T-cell (primary cell): ENCODE measurements at regions not wholly inside any gene's neighbourhood (a gene's known extent, or its start where the extent isn't known, plus 50 kb on each side); places are given as distances from the start of the nearest gene placed in this dataset.
A peak's percentile ranks its signal among the peaks of the same experiment; 100 is the strongest.

Experiments used
- ATAC-seq, 4 experiments: fragments of 200-7000 bp in 3 of 4; fragments of 150-1000 bp in 1 of 4; cut with Tn5 transposase; replicated peaks in 1 of 4; 1 replicate in 3 of 4; 2 replicates in 1 of 4; pipeline ENCODE4 v1.10.0; 2021; ENCODE audit warnings: moderate library complexity in 3 of 4, mild to moderate bottlenecking in 2 of 4, moderate number of reproducible peaks in 1 of 4
- CTCF ChIA-PET, 2 donors: fragments of 300-600 bp; sonication (Branson Sonifier 250); formaldehyde crosslinking; loops; one replicate each; lab custom pipeline; 2022; ENCODE audit warnings: antibody characterized with exemption in 2 of 2; lab: Charles Lee
- POLR2A ChIA-PET, 2 donors: fragments of 300-600 bp; sonication (Branson Sonifier 250); formaldehyde crosslinking; loops; one replicate each; lab custom pipeline; 2022; ENCODE audit warnings: antibody characterized with exemption in 2 of 2; lab: Charles Lee
- DNase-seq, 35 experiments: peaks; one replicate each; pipeline versions ENCODE4 v3.0.0 to v3.0.0-alpha.2; 2013 to 2023
- H3K27ac ChIP-seq: one replicate; pipeline ENCODE4 v1.5.1; 2013; ENCODE audit warnings: low read length
- H3K27me3 ChIP-seq, 2 experiments: replicated peaks in 1 of 2; 1 replicate in 1 of 2; 2 replicates in 1 of 2; pipeline versions ENCODE4 v1.6.1 to v1.7.0; 2013; ENCODE audit warnings: low read length in 1 of 2, mixed read lengths in 1 of 2; ENCODE audit not compliant: control insufficient read depth in 2 of 2, insufficient read depth in 2 of 2; ENCODE audit errors: extremely low read depth in 1 of 2
- H3K36me3 ChIP-seq, 2 donors: 1 replicate in 1 of 2; 2 replicates in 1 of 2; pipeline versions ENCODE4 v1.6.1 to v1.7.0; 2013; ENCODE audit warnings: low read length in 1 of 2; ENCODE audit not compliant: control insufficient read depth in 2 of 2, insufficient read depth in 1 of 2; ENCODE audit errors: extremely low read depth in 1 of 2
- H3K4me1 ChIP-seq, 2 experiments: 1 replicate in 1 of 2; 2 replicates in 1 of 2; pipeline versions ENCODE4 v1.6.1 to v1.7.0; 2013; ENCODE audit warnings: low read length in 2 of 2, mixed read lengths in 1 of 2; ENCODE audit not compliant: insufficient read depth in 2 of 2, control insufficient read depth in 1 of 2; ENCODE audit errors: extremely low read depth in 1 of 2
- H3K4me3 ChIP-seq, 2 donors: 1 replicate in 1 of 2; 2 replicates in 1 of 2; pipeline versions ENCODE4 v1.5.1 to v1.7.0; 2013; ENCODE audit warnings: mild to moderate bottlenecking in 2 of 2, low read length in 1 of 2, moderate library complexity in 1 of 2; ENCODE audit not compliant: control insufficient read depth in 1 of 2; ENCODE audit errors: extremely low read depth in 1 of 2
- H3K9me3 ChIP-seq: 2 replicates; pipeline ENCODE4 v1.7.0; 2013
- H3K27ac Mint-ChIP-seq, 2 donors: one replicate each; pipeline ENCODE4 v1.8.0; 2020 to 2021; ENCODE audit warnings: mild to moderate bottlenecking in 2 of 2, mixed read lengths in 2 of 2
- H3K27me3 Mint-ChIP-seq, 2 donors: one replicate each; pipeline ENCODE4 v1.8.0; 2021 to 2022; ENCODE audit warnings: mixed read lengths in 2 of 2
- H3K36me3 Mint-ChIP-seq: one replicate; pipeline ENCODE4 v1.8.0; 2021; ENCODE audit warnings: mixed read lengths
- H3K4me1 Mint-ChIP-seq, 3 donors: one replicate each; pipeline ENCODE4 v1.8.0; 2020 to 2022; ENCODE audit warnings: mixed read lengths in 3 of 3, mild to moderate bottlenecking in 1 of 3
- H3K4me3 Mint-ChIP-seq, 3 donors: one replicate each; pipeline ENCODE4 v1.8.0; 2020 to 2022; ENCODE audit warnings: mild to moderate bottlenecking in 3 of 3, mixed read lengths in 3 of 3, moderate library complexity in 3 of 3
- H3K9me3 Mint-ChIP-seq, 3 donors: one replicate each; pipeline ENCODE4 v1.8.0; 2020 to 2022; ENCODE audit warnings: mixed read lengths in 3 of 3
- WGBS: methylation state at CpG from one replicate; pipeline ENCODE4 v1.1.5; 2013; ENCODE audit warnings: missing lambda C conversion rate; ENCODE audit not compliant: insufficient coverage; 5-methylcytosine and 5-hydroxymethylcytosine counted together

DNA sequence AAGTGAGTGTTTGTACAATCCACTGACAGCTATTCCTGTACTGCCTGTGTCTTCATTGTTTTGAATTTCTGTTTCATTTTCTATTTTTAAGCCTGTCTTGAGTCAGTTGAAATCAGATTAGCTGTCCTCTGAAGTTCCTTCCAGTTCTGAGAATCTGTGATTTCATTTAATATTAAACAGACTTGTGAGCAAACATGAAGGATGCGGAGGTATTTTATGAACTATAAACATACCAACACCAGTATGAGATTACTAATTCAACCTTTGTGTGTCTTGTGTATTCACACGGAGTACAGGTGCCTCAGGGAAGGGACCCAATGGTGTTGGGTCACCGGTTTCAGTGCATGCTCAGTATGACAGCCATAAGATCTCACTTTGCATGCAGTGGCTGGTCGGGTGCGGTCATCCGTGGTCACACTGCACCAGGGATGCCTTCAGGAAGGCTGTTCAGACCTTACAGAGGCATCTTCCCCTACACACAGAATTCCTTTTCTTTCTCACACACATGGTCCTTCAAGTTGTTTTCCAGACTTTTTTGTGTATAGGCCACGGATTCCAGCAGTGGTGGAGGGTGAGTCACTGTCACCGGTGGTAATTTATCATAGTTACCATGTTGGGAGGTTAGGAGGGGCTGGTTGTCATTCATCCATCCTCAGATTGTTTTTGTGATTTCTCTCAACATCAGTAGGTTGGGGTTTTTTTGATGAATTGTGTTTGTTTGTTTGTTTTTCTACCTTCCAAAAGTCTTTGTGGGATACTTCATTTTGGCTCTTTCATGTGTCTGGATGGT lies 103.0 kb upstream of the SFSWAP start:
- ChIA-PET CTCF (no interaction called here), POLR2A (no interaction called here)
- H3K4me3 ChIP-seq: no peak overlapping the region
- H3K27ac ChIP-seq: peak overlapping the region; percentile 54
- Mint-ChIP-seq H3K36me3 (no peaks in the 10 kb centered on the region), H3K27ac (peak overlapping the region; percentile 79 to 92), H3K4me3 (peak overlapping the region in 2 of 3 donors; percentile 28 to 41), H3K27me3 (no peaks in the 10 kb centered on the region), H3K4me1 (peaks cover 58 to 68% (median 59%) of the 10 kb centered on the region in 3 donors), H3K9me3 (no peaks in the 10 kb centered on the region)
- DNase-seq (no peak), ATAC-seq (peak in 2 of 4 experiments; percentile 8 to 22)
- peaks cover 21 to 56% of the 10 kb centered on the region in 2 experiments for H3K4me1 ChIP-seq
- peaks cover 0 to 2% of the 10 kb centered on the region in 2 experiments for H3K27me3 ChIP-seq
- H3K36me3 ChIP-seq: no peaks in the 10 kb centered on the region
- no peaks in the 10 kb centered on the region for H3K9me3 ChIP-seq
- WGBS: 43% methylated on average over 4 of the region's 8 CpGs

GRCh38 chr12:131608740-131609690 lies 101.9 kb upstream of the SFSWAP start:
- no peaks in the 10 kb centered on the region for H3K9me3 Mint-ChIP-seq
- Histone ChIP-seq H3K27me3 (peaks cover 0 to 2% of the 10 kb centered on the region in 2 experiments), H3K27ac (no peak overlapping the region), H3K4me1 (peaks cover 12 to 44% of the 10 kb centered on the region in 2 experiments), H3K4me3 (no peak overlapping the region), H3K36me3 (no peaks in the 10 kb centered on the region), H3K9me3 (no peaks in the 10 kb centered on the region)
- H3K27me3 Mint-ChIP-seq: peaks cover 0 to 2% of the 10 kb centered on the region in 2 donors
- H3K27ac Mint-ChIP-seq: no peak overlapping the region
- ATAC-seq: peak; percentile 50 to 67 (median 55)
- H3K4me1 Mint-ChIP-seq: peaks cover 47 to 56% (median 49%) of the 10 kb centered on the region in 3 donors
- DNase-seq: peak in 32 of 35 experiments; percentile 11 to 77 (median 50)
- 28% methylated on average over 13 of the region's 27 CpGs for WGBS
- ChIA-PET CTCF (no interaction called here), POLR2A (no interaction called here)
- peak overlapping the region in 1 of 3 donors; percentile 19 for H3K4me3 Mint-ChIP-seq
- H3K36me3 Mint-ChIP-seq: no peaks in the 10 kb centered on the region

- Mint-ChIP-seq H3K27me3 (peaks cover 0 to 2% of the 10 kb centered on the region in 2 donors), H3K4me3 (no peak overlapping the region), H3K27ac (no peak overlapping the region), H3K4me1 (peaks cover 40 to 49% (median 41%) of the 10 kb centered on the region in 3 donors), H3K9me3 (no peaks in the 10 kb centered on the region), H3K36me3 (no peaks in the 10 kb centered on the region)
- ChIA-PET POLR2A (no interaction called here), CTCF (no interaction called here)
- Histone ChIP-seq H3K4me1 (peaks cover 9 to 37% of the 10 kb centered on the region in 2 experiments), H3K27me3 (peaks cover 0 to 2% of the 10 kb centered on the region in 2 experiments), H3K27ac (no peak overlapping the region), H3K36me3 (no peaks in the 10 kb centered on the region), H3K9me3 (no peaks in the 10 kb centered on the region), H3K4me3 (no peak overlapping the region)
- WGBS: 95% methylated on average over 7 of the region's 9 CpGs
- ATAC-seq: no peak
- no peak for DNase-seq
Observed at GRCh38 chr12:131609762-131610161, 101.1 kb upstream of the SFSWAP start.

- ChIA-PET CTCF (no interaction called here), POLR2A (no interaction called here)
- no peaks in the 10 kb centered on the region for H3K36me3 ChIP-seq
- H3K36me3 Mint-ChIP-seq: no peaks in the 10 kb centered on the region
- WGBS: 86% methylated on average over 10 of the region's 10 CpGs
- no peaks in the 10 kb centered on the region for H3K9me3 Mint-ChIP-seq
- peaks cover 0 to 2% of the 10 kb centered on the region in 2 experiments for H3K27me3 ChIP-seq
- H3K4me1 ChIP-seq: peaks cover 5 to 32% of the 10 kb centered on the region in 2 experiments
- no peak overlapping the region for H3K27ac ChIP-seq
- ATAC-seq (no peak), DNase-seq (no peak)
- H3K4me1 Mint-ChIP-seq: peaks cover 36 to 44% (median 37%) of the 10 kb centered on the region in 3 donors
- peaks cover 0 to 2% of the 10 kb centered on the region in 2 donors for H3K27me3 Mint-ChIP-seq
- no peak overlapping the region for H3K27ac Mint-ChIP-seq
- no peak overlapping the region for H3K4me3 Mint-ChIP-seq
- H3K9me3 ChIP-seq: no peaks in the 10 kb centered on the region
- H3K4me3 ChIP-seq: no peak overlapping the region
Observed at GRCh38 chr12:131610181-131610580, 100.7 kb upstream of the SFSWAP start.

GRCh38 chr12:131610891-131611290 lies 100.0 kb upstream of the SFSWAP start:
- CTCF ChIA-PET: no interaction called here
- H3K27me3 ChIP-seq: peaks cover 0 to 2% of the 10 kb centered on the region in 2 experiments
- POLR2A ChIA-PET: no interaction called here
- peaks cover 2 to 29% of the 10 kb centered on the region in 2 experiments for H3K4me1 ChIP-seq
- Mint-ChIP-seq H3K27me3 (peaks cover 0 to 2% of the 10 kb centered on the region in 2 donors), H3K27ac (no peak overlapping the region), H3K4me3 (no peak overlapping the region), H3K36me3 (no peaks in the 10 kb centered on the region), H3K4me1 (peaks cover 29 to 37% (median 30%) of the 10 kb centered on the region in 3 donors), H3K9me3 (no peaks in the 10 kb centered on the region)
- H3K27ac ChIP-seq: no peak overlapping the region
- ATAC-seq: no peak
- DNase-seq: no peak
- WGBS: 94% methylated on average over 6 of the region's 11 CpGs
- H3K36me3 ChIP-seq: no peaks in the 10 kb centered on the region
- H3K9me3 ChIP-seq: no peaks in the 10 kb centered on the region
- H3K4me3 ChIP-seq: no peak overlapping the region

- CTCF ChIA-PET: no interaction called here
- peaks cover 0 to 2% of the 10 kb centered on the region in 2 donors for H3K27me3 Mint-ChIP-seq
- Histone ChIP-seq H3K36me3 (no peaks in the 10 kb centered on the region), H3K27ac (no peak overlapping the region), H3K4me1 (peaks cover 2 to 24% of the 10 kb centered on the region in 2 experiments), H3K4me3 (no peak overlapping the region), H3K27me3 (peaks cover 0 to 5% of the 10 kb centered on the region in 2 experiments), H3K9me3 (no peaks in the 10 kb centered on the region)
- WGBS: 91% methylated on average over 21 of the region's 22 CpGs
- DNase-seq (no peak), ATAC-seq (no peak)
- H3K36me3 Mint-ChIP-seq: no peaks in the 10 kb centered on the region
- H3K4me3 Mint-ChIP-seq: no peak overlapping the region
- peaks cover 24 to 31% (median 25%) of the 10 kb centered on the region in 3 donors for H3K4me1 Mint-ChIP-seq
- H3K9me3 Mint-ChIP-seq: no peaks in the 10 kb centered on the region
- POLR2A ChIA-PET: no interaction called here
- no peak overlapping the region for H3K27ac Mint-ChIP-seq
Observed at GRCh38 chr12:131611416-131612091, 99.3 kb upstream of the SFSWAP start.
